ENCODE measurements at regions not wholly inside any gene's neighbourhood (a gene's known extent, or its start where the extent isn't known, plus 50 kb on each side); places are given as distances from the start of the nearest gene placed in this dataset.

- H3K4me3 ChIP-seq (ENCODE audit: low read depth in 1 of 3, low read length in 3 of 3): no peak overlapping the region
- 64% methylated on average over 13 of the region's 13 CpGs for WGBS
- H3K9me3 ChIP-seq (ENCODE audit: control insufficient read depth in 4 of 4, low read length in 3 of 4): no peaks in the 10 kb centered on the region
- H3K27me3 ChIP-seq (ENCODE audit: control insufficient read depth in 4 of 4, insufficient read depth in 4 of 4, low read length in 3 of 4): peaks cover 0 to 3% (median 0%) of the 10 kb centered on the region in 4 donors
- H3K9ac ChIP-seq (ENCODE audit: low read depth in 1 of 2, low read length in 2 of 2): no peak overlapping the region
- H3K27ac ChIP-seq (ENCODE audit: low read depth in 1 of 2, low read length in 2 of 2): no peak overlapping the region
- no peak for DNase-seq (ENCODE audit: low spot score)
- H3K4me1 ChIP-seq (ENCODE audit: control insufficient read depth in 4 of 4, insufficient read depth in 4 of 4, low read length in 3 of 4): no peaks in the 10 kb centered on the region
- H3K36me3 ChIP-seq (ENCODE audit: control insufficient read depth in 4 of 4, insufficient read depth in 3 of 4, low read depth in 1 of 4, low read length in 3 of 4): no peaks in the 10 kb centered on the region
- TF ChIP-seq ATF3 (IDR thresholded peaks at IDR 0.05) (no peak), FOXA2 (IDR thresholded peaks at IDR 0.05) (no peak), FOXA1 (IDR thresholded peaks at IDR 0.05) (no peak), ZBTB33 (IDR thresholded peaks at IDR 0.05) (no peak), REST (IDR thresholded peaks at IDR 0.05) (no peak), GABPA (IDR thresholded peaks at IDR 0.05 in 1 of 2, conservative IDR thresholded peaks at IDR 0.05 in 1 of 2) (no peak), CTCF (IDR thresholded peaks at IDR 0.05; ENCODE audit: low read depth, low read length, missing input control) (no peak), RXRA (IDR thresholded peaks at IDR 0.05) (no peak), HNF4G (IDR thresholded peaks at IDR 0.05) (no peak), YY1 (IDR thresholded peaks at IDR 0.05) (no peak), SP1 (IDR thresholded peaks at IDR 0.05) (no peak), EGR1 (IDR thresholded peaks at IDR 0.05; ENCODE audit: low read depth in 2 of 2) (no peak), HNF4A (conservative IDR thresholded peaks at IDR 0.05) (no peak), MAX (IDR thresholded peaks at IDR 0.05) (no peak), RAD21 (IDR thresholded peaks at IDR 0.05) (no peak), NR2F2 (IDR thresholded peaks at IDR 0.05) (no peak), JUND (IDR thresholded peaks at IDR 0.05) (no peak), TAF1 (conservative IDR thresholded peaks at IDR 0.05) (no peak)
Measured at GRCh38 chr6:102799051-102799450, 1405.5 kb downstream of the GRIK2 start.

All from liver (tissue), 8 donors.